ENCODE measurements at regions not wholly inside any gene's neighbourhood (a gene's known extent, or its start where the extent isn't known, plus 50 kb on each side); places are given as distances from the start of the nearest gene placed in this dataset.

DNA sequence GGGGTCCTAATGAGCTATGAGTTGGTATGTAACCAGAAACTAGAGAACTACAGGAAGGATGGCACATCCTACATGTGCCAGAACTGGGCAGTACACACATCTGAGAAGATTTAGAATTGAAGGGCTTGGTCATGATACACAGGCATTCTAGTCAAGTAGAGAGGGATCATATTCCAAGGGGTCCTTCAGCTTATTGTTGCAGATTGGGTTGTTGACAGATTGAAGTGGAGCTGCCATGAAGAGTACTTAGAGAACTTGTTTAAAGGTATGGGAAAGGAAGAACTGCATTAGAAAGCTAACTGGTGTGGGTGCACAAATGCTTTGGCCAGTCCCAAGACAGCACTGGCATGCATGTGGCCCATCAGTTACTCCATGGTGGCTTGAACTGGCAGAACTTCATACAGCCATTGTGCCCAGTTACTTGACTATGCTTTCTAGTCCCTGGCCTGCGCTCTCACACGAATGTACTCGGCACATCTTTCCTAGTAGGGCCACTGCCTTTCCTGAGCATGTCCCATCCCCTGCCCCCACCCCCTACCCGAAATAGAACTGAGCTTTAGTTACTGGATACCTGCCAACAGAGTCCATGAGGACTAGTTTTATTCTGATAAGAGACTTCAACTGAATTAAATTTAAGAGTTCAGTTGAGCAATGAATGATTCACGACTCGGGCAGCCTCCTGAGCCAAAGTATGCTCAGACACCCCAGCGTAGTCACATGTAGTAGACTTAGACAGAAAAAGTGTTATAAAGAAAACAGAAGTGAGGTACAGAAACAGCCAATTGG is 64.0 kb downstream of the CCNG2 start:
- H3K27ac ChIP-seq (ENCODE audit: low read depth, low read length) = no peak overlapping the region
- no peak overlapping the region for H3K4me3 ChIP-seq (ENCODE audit: low read depth in 1 of 5, low read length in 5 of 5)
- no peak overlapping the region for H3K9ac ChIP-seq (ENCODE audit: low read length in 5 of 5)
- peaks cover 0 to 4% (median 0%) of the 10 kb centered on the region in 5 donors for H3K4me1 ChIP-seq (ENCODE audit: control insufficient read depth in 5 of 5, insufficient read depth in 5 of 5, low read length in 5 of 5)
- H3K9me3 ChIP-seq (ENCODE audit: control insufficient read depth in 5 of 5, low read length in 5 of 5) = no peaks in the 10 kb centered on the region
- H3K27me3 ChIP-seq (ENCODE audit: control insufficient read depth in 5 of 5, insufficient read depth in 4 of 5, low read length in 5 of 5) = no peaks in the 10 kb centered on the region
- H3K36me3 ChIP-seq (ENCODE audit: control insufficient read depth in 5 of 5, insufficient read depth in 5 of 5, low read length in 5 of 5) = no peaks in the 10 kb centered on the region

DNA sequence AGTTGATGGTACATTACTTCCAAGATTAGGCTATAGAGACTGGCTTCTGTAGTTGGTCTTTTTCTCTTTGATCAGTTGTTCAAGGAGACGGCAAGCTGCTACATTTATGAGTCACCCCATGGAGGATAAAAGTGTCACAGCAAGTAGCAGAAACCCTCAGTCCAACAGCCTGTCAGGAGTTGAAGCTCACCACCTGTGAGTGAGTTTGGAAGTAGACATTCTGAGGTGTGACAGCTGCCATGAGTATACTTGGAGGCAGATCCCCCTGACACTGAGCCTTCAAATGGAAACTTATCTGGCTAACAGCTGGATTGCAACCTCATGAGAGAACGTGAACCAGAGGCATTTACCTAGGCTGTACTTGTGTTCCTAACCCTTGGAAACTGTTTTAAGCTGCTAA is 68.0 kb downstream of the CCNG2 start:
- H3K9me3 ChIP-seq (ENCODE audit: control insufficient read depth in 5 of 5, low read length in 5 of 5) = peaks cover 0 to 20% (median 17%) of the 10 kb centered on the region in 5 donors
- H3K27ac ChIP-seq (ENCODE audit: low read depth, low read length) = no peak overlapping the region
- no peak overlapping the region for H3K9ac ChIP-seq (ENCODE audit: low read length in 5 of 5)
- H3K4me1 ChIP-seq (ENCODE audit: control insufficient read depth in 5 of 5, insufficient read depth in 5 of 5, low read length in 5 of 5) = peaks cover 0 to 4% (median 0%) of the 10 kb centered on the region in 5 donors
- H3K27me3 ChIP-seq (ENCODE audit: control insufficient read depth in 5 of 5, insufficient read depth in 4 of 5, low read length in 5 of 5) = no peaks in the 10 kb centered on the region
- no peaks in the 10 kb centered on the region for H3K36me3 ChIP-seq (ENCODE audit: control insufficient read depth in 5 of 5, insufficient read depth in 5 of 5, low read length in 5 of 5)
- no peak overlapping the region for H3K4me3 ChIP-seq (ENCODE audit: low read depth in 1 of 5, low read length in 5 of 5)

- no peak overlapping the region for H3K4me3 ChIP-seq (ENCODE audit: low read depth in 1 of 5, low read length in 5 of 5)
- H3K27me3 ChIP-seq (ENCODE audit: control insufficient read depth in 5 of 5, insufficient read depth in 4 of 5, low read length in 5 of 5) = no peaks in the 10 kb centered on the region
- H3K9ac ChIP-seq (ENCODE audit: low read length in 5 of 5) = no peak overlapping the region
- peaks cover 0 to 20% (median 17%) of the 10 kb centered on the region in 5 donors for H3K9me3 ChIP-seq (ENCODE audit: control insufficient read depth in 5 of 5, low read length in 5 of 5)
- H3K27ac ChIP-seq (ENCODE audit: low read depth, low read length) = no peak overlapping the region
- no peaks in the 10 kb centered on the region for H3K4me1 ChIP-seq (ENCODE audit: control insufficient read depth in 5 of 5, insufficient read depth in 5 of 5, low read length in 5 of 5)
- no peaks in the 10 kb centered on the region for H3K36me3 ChIP-seq (ENCODE audit: control insufficient read depth in 5 of 5, insufficient read depth in 5 of 5, low read length in 5 of 5)
These were observed 70.1 kb downstream of the CCNG2 start for GRCh38 chr4:77226939-77227705.

DNA sequence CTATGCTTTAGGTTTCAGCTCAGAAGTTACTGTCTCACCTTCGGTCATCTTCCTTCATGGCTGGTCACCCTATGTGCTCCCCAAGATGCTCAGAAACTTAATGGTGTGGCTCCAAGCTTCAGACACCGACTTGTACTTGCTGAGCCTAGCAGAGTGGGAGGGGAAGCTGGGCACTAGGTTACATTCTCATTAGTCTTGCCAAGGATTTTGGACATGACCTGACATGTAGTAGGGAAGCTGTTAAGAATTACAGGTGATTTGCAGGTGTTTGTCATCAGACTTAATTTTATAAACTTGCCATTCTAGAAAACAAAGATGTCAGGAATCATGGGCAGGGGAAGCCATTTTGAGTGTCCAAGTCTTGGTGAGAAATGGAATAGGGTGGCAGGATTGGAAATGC is 72.4 kb downstream of the CCNG2 start:
- H3K4me1 ChIP-seq (ENCODE audit: control insufficient read depth in 5 of 5, insufficient read depth in 5 of 5, low read length in 5 of 5) = no peaks in the 10 kb centered on the region
- H3K36me3 ChIP-seq (ENCODE audit: control insufficient read depth in 5 of 5, insufficient read depth in 5 of 5, low read length in 5 of 5) = no peaks in the 10 kb centered on the region
- H3K27ac ChIP-seq (ENCODE audit: low read depth, low read length) = no peak overlapping the region
- no peak overlapping the region for H3K9ac ChIP-seq (ENCODE audit: low read length in 5 of 5)
- peaks cover 0 to 20% (median 17%) of the 10 kb centered on the region in 5 donors for H3K9me3 ChIP-seq (ENCODE audit: control insufficient read depth in 5 of 5, low read length in 5 of 5)
- H3K4me3 ChIP-seq (ENCODE audit: low read depth in 1 of 5, low read length in 5 of 5) = no peak overlapping the region
- H3K27me3 ChIP-seq (ENCODE audit: control insufficient read depth in 5 of 5, insufficient read depth in 4 of 5, low read length in 5 of 5) = no peaks in the 10 kb centered on the region

DNA sequence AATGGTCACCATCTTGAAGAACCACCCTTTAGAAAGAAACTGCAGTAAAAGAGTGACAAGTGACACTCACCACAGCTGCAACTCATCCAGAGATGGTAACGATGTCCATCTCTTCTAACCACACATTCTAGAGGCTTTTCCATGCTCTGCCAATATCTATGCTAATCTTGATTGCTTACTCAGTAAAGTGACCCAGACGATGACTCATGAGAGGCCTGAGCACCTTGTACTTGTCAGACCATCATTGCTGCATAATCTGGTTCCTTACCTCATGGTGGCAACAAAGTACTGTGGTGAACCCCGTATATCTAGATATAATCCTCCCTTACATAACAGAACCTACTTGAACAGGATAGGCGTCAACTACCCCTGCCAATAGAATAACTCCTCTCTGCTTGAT is 75.6 kb downstream of the CCNG2 start:
- Histone ChIP-seq H3K9me3 (ENCODE audit: control insufficient read depth in 5 of 5, low read length in 5 of 5) (peaks cover 0 to 12% (median 7%) of the 10 kb centered on the region in 5 donors), H3K36me3 (ENCODE audit: control insufficient read depth in 5 of 5, insufficient read depth in 5 of 5, low read length in 5 of 5) (no peaks in the 10 kb centered on the region), H3K4me3 (ENCODE audit: low read depth in 1 of 5, low read length in 5 of 5) (no peak overlapping the region), H3K9ac (ENCODE audit: low read length in 5 of 5) (no peak overlapping the region), H3K4me1 (ENCODE audit: control insufficient read depth in 5 of 5, insufficient read depth in 5 of 5, low read length in 5 of 5) (no peaks in the 10 kb centered on the region), H3K27me3 (ENCODE audit: control insufficient read depth in 5 of 5, insufficient read depth in 4 of 5, low read length in 5 of 5) (no peaks in the 10 kb centered on the region), H3K27ac (ENCODE audit: low read depth, low read length) (no peak overlapping the region)

GRCh38 chr4:77235289-77235854 is 78.4 kb downstream of the CCNG2 start:
- Histone ChIP-seq H3K27me3 (ENCODE audit: control insufficient read depth in 5 of 5, insufficient read depth in 4 of 5, low read length in 5 of 5) (peaks cover 0 to 4% (median 2%) of the 10 kb centered on the region in 5 donors), H3K27ac (ENCODE audit: low read depth, low read length) (no peak overlapping the region), H3K36me3 (ENCODE audit: control insufficient read depth in 5 of 5, insufficient read depth in 5 of 5, low read length in 5 of 5) (no peaks in the 10 kb centered on the region)

GRCh38 chr4:77236806-77237205 is 79.8 kb downstream of the CCNG2 start:
- Histone ChIP-seq H3K9ac (ENCODE audit: low read length in 5 of 5) (no peak overlapping the region), H3K27ac (ENCODE audit: low read depth, low read length) (no peak overlapping the region), H3K4me1 (ENCODE audit: control insufficient read depth in 5 of 5, insufficient read depth in 5 of 5, low read length in 5 of 5) (no peaks in the 10 kb centered on the region), H3K36me3 (ENCODE audit: control insufficient read depth in 5 of 5, insufficient read depth in 5 of 5, low read length in 5 of 5) (no peaks in the 10 kb centered on the region), H3K4me3 (ENCODE audit: low read depth in 1 of 5, low read length in 5 of 5) (no peak overlapping the region), H3K9me3 (ENCODE audit: control insufficient read depth in 5 of 5, low read length in 5 of 5) (no peaks in the 10 kb centered on the region), H3K27me3 (ENCODE audit: control insufficient read depth in 5 of 5, insufficient read depth in 4 of 5, low read length in 5 of 5) (peaks cover 0 to 4% (median 2%) of the 10 kb centered on the region in 5 donors)

More at GRCh38 chr4:77235289-77235854, 78.4 kb downstream of the CCNG2 start:
- H3K4me1 ChIP-seq (ENCODE audit: control insufficient read depth in 5 of 5, insufficient read depth in 5 of 5, low read length in 5 of 5) = no peaks in the 10 kb centered on the region
- H3K9me3 ChIP-seq (ENCODE audit: control insufficient read depth in 5 of 5, low read length in 5 of 5) = no peaks in the 10 kb centered on the region
- H3K9ac ChIP-seq (ENCODE audit: low read length in 5 of 5) = no peak overlapping the region
- H3K4me3 ChIP-seq (ENCODE audit: low read depth in 1 of 5, low read length in 5 of 5) = no peak overlapping the region

- Histone ChIP-seq H3K9me3 (ENCODE audit: control insufficient read depth in 5 of 5, low read length in 5 of 5) (no peaks in the 10 kb centered on the region), H3K27me3 (ENCODE audit: control insufficient read depth in 5 of 5, insufficient read depth in 4 of 5, low read length in 5 of 5) (peaks cover 0 to 4% (median 2%) of the 10 kb centered on the region in 5 donors), H3K9ac (ENCODE audit: low read length in 5 of 5) (no peak overlapping the region)
These were observed 83.6 kb downstream of the CCNG2 start for GRCh38 chr4:77240469-77241066.

GRCh38 chr4:77248805-77249204 is 91.8 kb downstream of the CCNG2 start:
- no peak overlapping the region for H3K9ac ChIP-seq (ENCODE audit: low read length in 5 of 5)

More at GRCh38 chr4:77240469-77241066, 83.6 kb downstream of the CCNG2 start:
- H3K4me3 ChIP-seq (ENCODE audit: low read depth in 1 of 5, low read length in 5 of 5) = no peak overlapping the region
- no peak overlapping the region for H3K27ac ChIP-seq (ENCODE audit: low read depth, low read length)
- H3K4me1 ChIP-seq (ENCODE audit: control insufficient read depth in 5 of 5, insufficient read depth in 5 of 5, low read length in 5 of 5) = no peaks in the 10 kb centered on the region
- no peaks in the 10 kb centered on the region for H3K36me3 ChIP-seq (ENCODE audit: control insufficient read depth in 5 of 5, insufficient read depth in 5 of 5, low read length in 5 of 5)

More at GRCh38 chr4:77248805-77249204, 91.8 kb downstream of the CCNG2 start:
- H3K27me3 ChIP-seq (ENCODE audit: control insufficient read depth in 5 of 5, insufficient read depth in 4 of 5, low read length in 5 of 5) = peaks cover 0 to 3% (median 0%) of the 10 kb centered on the region in 5 donors
- H3K36me3 ChIP-seq (ENCODE audit: control insufficient read depth in 5 of 5, insufficient read depth in 5 of 5, low read length in 5 of 5) = no peaks in the 10 kb centered on the region
- no peak overlapping the region for H3K4me3 ChIP-seq (ENCODE audit: low read depth in 1 of 5, low read length in 5 of 5)
- H3K27ac ChIP-seq (ENCODE audit: low read depth, low read length) = no peak overlapping the region
- no peaks in the 10 kb centered on the region for H3K4me1 ChIP-seq (ENCODE audit: control insufficient read depth in 5 of 5, insufficient read depth in 5 of 5, low read length in 5 of 5)
- H3K9me3 ChIP-seq (ENCODE audit: control insufficient read depth in 5 of 5, low read length in 5 of 5) = no peaks in the 10 kb centered on the region
